OCI-LY7 (cell line): ENCODE measurements at regions not wholly inside any gene's neighbourhood (a gene's known extent, or its start where the extent isn't known, plus 50 kb on each side); places are given as distances from the start of the nearest gene placed in this dataset.

ENCODE experiments used
- BruUV-seq: library from RNA; stranded (reverse); fragments of 400-500 nt; replicated peaks from 2 replicates; lab custom pipeline; 2021; lab: Mats Ljungman, UMichigan
- CTCF ChIA-PET: fragments of 300-600 bp; sonication (Branson Sonifier 250); formaldehyde crosslinking; loops from one replicate; lab custom pipeline; 2022; ENCODE audit warnings: antibody characterized with exemption; ENCODE audit not compliant: unreplicated experiment; lab: Charles Lee
- POLR2A ChIA-PET: fragments of 300-600 bp; sonication (Branson Sonifier 250); formaldehyde crosslinking; loops from one replicate; lab custom pipeline; 2022; ENCODE audit warnings: antibody characterized with exemption; lab: Charles Lee
- DNase-seq: peaks from one replicate; pipeline ENCODE4 v3.0.0-alpha.2; 2015; ENCODE audit warnings: low spot score
- H2AFZ ChIP-seq: fragments of 200-600 bp; sonication (generic), shearing (Covaris generic); 2 replicates; pipeline ENCODE4 v1.6.1; 2014; ENCODE audit warnings: mild to moderate bottlenecking, antibody characterized with exemption, low read length, moderate library complexity
- H3K27ac ChIP-seq: fragments of 200-600 bp; sonication (generic); 2 replicates; pipeline ENCODE4 v1.5.1; 2014; ENCODE audit warnings: mixed run types, low read depth, mild to moderate bottlenecking, moderate library complexity, low read length, inconsistent platforms; ENCODE audit not compliant: poor library complexity, severe bottlenecking
- H3K36me3 ChIP-seq: fragments of 200-600 bp; sonication (generic); 2 replicates; pipeline ENCODE4 v1.6.1; 2014; ENCODE audit warnings: mild to moderate bottlenecking, antibody characterized with exemption, low read length, moderate library complexity, mixed read lengths; ENCODE audit not compliant: insufficient read depth
- H3K4me1 ChIP-seq: fragments of 200-600 bp; sonication (generic); 2 replicates; pipeline ENCODE4 v1.5.1; 2014; ENCODE audit warnings: mild to moderate bottlenecking, low read length; ENCODE audit not compliant: insufficient read depth, poor library complexity, severe bottlenecking
- H3K4me2 ChIP-seq: fragments of 200-600 bp; sonication (generic); 2 replicates; pipeline ENCODE4 v1.6.1; 2014; ENCODE audit warnings: mild to moderate bottlenecking, low read length
- H3K4me3 ChIP-seq: fragments of 200-600 bp; sonication (generic); 2 replicates; pipeline ENCODE4 v1.5.1; 2014; ENCODE audit warnings: mild to moderate bottlenecking, low read depth, low read length; ENCODE audit not compliant: poor library complexity, severe bottlenecking
- H3K79me2 ChIP-seq: fragments of 200-600 bp; sonication (generic); 2 replicates; pipeline ENCODE4 v1.6.1; 2016; ENCODE audit warnings: low read depth, mild to moderate bottlenecking, low read length, moderate library complexity, mixed read lengths; ENCODE audit not compliant: insufficient read depth
- H3K9me2 ChIP-seq: fragments of 200-600 bp; sonication (generic); 2 replicates; pipeline ENCODE4 v1.6.1; 2016; ENCODE audit warnings: mild to moderate bottlenecking, low read length, mixed read lengths; ENCODE audit not compliant: insufficient read depth
- H3K9me3 ChIP-seq: fragments of 200-600 bp; sonication (generic); 2 replicates; pipeline ENCODE4 v1.6.1; 2014; ENCODE audit warnings: mild to moderate bottlenecking, mixed run types, low read length, mixed read lengths
- H4K20me1 ChIP-seq: fragments of 200-600 bp; sonication (generic); 2 replicates; pipeline ENCODE4 v1.6.1; 2014; ENCODE audit warnings: mild to moderate bottlenecking, antibody characterized with exemption, low read length, moderate library complexity, mixed read lengths; ENCODE audit not compliant: insufficient read depth
- EZH2phosphoT487 ChIP-seq: fragments of 200-600 bp; sonication (generic); IDR thresholded peaks from 2 replicates; pipeline ENCODE4 v1.6.1; 2018; ENCODE audit warnings: low read depth, borderline replicate concordance, mild to moderate bottlenecking, mixed run types, antibody characterized with exemption, low read length, moderate library complexity, mixed read lengths
- intact Hi-C: fragments of 100-400 bp; cut with micrococcal nuclease; formaldehyde crosslinking; loops from one replicate; pipeline ENCODE4 v1.10.0; 2022; ENCODE audit not compliant: unreplicated experiment
- TF ChIP-seq, protein P1 (sequence below): fragments of 200-600 bp; sonication (generic); conservative IDR thresholded peaks from 2 replicates; pipeline ENCODE4 v1.5.1; 2014; ENCODE audit warnings: mild to moderate bottlenecking, antibody characterized with exemption, low read length, moderate library complexity, mixed read lengths

DNA sequence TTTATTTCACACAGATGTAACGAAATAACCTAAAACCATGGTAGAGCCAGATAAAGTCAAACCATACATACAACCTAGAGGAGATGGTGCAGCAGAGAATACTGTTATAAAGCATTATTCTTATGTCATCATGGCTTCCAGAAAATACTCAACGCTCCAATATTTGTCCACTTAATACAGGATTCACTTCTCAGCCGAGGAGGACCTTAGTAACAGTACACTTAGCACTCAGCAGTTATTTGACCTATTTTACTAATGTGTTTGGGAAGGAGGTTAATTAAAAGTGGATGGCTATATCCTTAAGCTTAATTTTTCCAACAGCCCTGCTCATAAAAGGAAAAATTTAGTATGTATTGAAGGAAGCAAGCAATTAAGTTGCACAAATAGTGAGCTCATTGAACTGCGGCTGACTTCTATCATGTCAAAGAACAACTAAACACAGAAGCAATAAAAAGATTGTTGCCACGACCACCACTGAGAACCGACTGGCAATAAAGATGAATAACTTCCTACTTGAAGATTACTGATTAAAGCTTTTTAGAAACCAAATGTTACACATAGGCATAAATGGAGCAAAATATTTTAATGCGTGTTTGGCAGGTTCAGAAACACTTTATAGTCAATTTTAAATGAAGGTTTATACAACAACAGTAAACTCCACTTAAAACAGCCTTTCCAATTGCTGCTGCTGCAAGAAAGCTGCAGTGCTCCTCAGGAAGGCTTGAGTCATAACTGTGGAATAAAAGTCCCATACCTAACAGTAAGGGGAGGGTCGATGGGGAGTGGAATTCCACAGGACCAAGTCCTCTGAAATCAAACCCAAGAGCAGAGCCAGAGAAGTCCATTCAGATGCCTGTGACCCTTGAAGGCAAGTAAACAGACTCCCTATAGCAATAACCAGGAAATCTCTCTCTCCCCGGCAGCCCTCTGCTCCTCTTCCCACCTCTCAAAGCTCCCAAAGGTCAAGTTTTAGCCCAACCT is 218.9 kb upstream of the CDKN3 start:
- Histone ChIP-seq H3K4me1 (no peaks in the 10 kb centered on the region), H3K9me3 (no peaks in the 10 kb centered on the region), H3K4me2 (no peak overlapping the region), H3K9me2 (no peaks in the 10 kb centered on the region), H3K4me3 (no peak overlapping the region), H4K20me1 (no peaks in the 10 kb centered on the region), H3K36me3 (no peaks in the 10 kb centered on the region), H3K27ac (no peak overlapping the region), H3K79me2 (no peaks in the 10 kb centered on the region), H2AFZ (no peak overlapping the region)
- intact Hi-C loops, result no loop called here
- TF ChIP-seq, protein P1, sequence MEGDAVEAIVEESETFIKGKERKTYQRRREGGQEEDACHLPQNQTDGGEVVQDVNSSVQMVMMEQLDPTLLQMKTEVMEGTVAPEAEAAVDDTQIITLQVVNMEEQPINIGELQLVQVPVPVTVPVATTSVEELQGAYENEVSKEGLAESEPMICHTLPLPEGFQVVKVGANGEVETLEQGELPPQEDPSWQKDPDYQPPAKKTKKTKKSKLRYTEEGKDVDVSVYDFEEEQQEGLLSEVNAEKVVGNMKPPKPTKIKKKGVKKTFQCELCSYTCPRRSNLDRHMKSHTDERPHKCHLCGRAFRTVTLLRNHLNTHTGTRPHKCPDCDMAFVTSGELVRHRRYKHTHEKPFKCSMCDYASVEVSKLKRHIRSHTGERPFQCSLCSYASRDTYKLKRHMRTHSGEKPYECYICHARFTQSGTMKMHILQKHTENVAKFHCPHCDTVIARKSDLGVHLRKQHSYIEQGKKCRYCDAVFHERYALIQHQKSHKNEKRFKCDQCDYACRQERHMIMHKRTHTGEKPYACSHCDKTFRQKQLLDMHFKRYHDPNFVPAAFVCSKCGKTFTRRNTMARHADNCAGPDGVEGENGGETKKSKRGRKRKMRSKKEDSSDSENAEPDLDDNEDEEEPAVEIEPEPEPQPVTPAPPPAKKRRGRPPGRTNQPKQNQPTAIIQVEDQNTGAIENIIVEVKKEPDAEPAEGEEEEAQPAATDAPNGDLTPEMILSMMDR, result no peak
- TF ChIP-seq EZH2phosphoT487, result no peak
- ChIA-PET POLR2A (interaction anchor here (0.8 to 1.2 kb wide), 2 partner anchors 13 to 169 kb away, joined by 3 read pairs; no protein-coding TSS in a partner anchor), CTCF (no interaction called here)
- no TSS peak for BruUV-seq
- DNase-seq, result no peak

DNA sequence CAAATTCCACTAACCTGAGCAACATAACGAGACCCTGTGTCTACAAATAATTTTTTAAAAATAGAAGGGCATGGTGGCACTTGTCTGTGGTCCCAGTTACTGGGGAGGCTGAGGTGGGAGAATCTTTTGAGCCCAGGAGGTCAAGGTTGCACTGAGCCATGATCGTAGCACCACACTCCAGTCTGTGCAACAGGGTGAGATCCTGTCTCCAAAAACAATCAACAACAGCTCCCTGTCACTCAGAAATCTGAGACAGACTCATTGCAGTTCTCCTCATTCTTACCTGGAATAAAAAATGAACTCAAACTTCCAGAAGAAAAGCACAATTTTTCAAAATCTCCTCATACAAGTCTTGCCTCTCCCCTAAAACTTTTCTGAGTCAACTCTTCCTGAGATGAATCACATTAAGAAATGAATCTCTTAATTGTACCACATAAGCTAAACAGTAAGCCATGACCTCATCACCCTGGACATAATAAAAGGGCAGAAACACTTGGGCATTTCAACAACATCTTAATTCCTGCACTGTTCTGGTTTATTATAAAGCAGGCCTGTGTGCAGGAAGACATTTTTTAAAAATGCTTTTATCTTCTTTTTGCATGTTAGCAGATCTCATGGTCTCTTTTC is 214.3 kb upstream of the CDKN3 start:
- Histone ChIP-seq H3K4me3 (no peak overlapping the region), H3K9me3 (no peaks in the 10 kb centered on the region), H3K27ac (no peak overlapping the region), H3K4me1 (no peaks in the 10 kb centered on the region), H3K36me3 (no peaks in the 10 kb centered on the region), H2AFZ (no peak overlapping the region), H4K20me1 (no peaks in the 10 kb centered on the region), H3K4me2 (no peak overlapping the region), H3K9me2 (no peaks in the 10 kb centered on the region), H3K79me2 (no peaks in the 10 kb centered on the region)
- intact Hi-C loops, result no loop called here
- ChIA-PET CTCF (no interaction called here), POLR2A (no interaction called here)
- no peak for DNase-seq
- TF ChIP-seq, protein P1, result no peak
- no peak for TF ChIP-seq EZH2phosphoT487
- BruUV-seq, result no TSS peak
